Liver (tissue), 8 donors: ENCODE measurements at regions not wholly inside any gene's neighbourhood (a gene's known extent, or its start where the extent isn't known, plus 50 kb on each side); places are given as distances from the start of the nearest gene placed in this dataset.

Experiments used
- DNase-seq: peaks from one replicate; pipeline ENCODE4 v3.0.0-alpha.2; 2017; ENCODE audit warnings: low spot score
- H3K27ac ChIP-seq, 2 donors: one replicate each; pipeline ENCODE4 v1.7.0; 2013; ENCODE audit warnings: inconsistent platforms in 2 of 2, low read length in 2 of 2, control low read depth in 1 of 2, low read depth in 1 of 2, mild to moderate bottlenecking in 1 of 2
- H3K27me3 ChIP-seq, 4 donors: one replicate each; pipeline versions ENCODE4 v1.6.1 to v1.7.0; 2013; ENCODE audit warnings: low read length in 3 of 4, inconsistent platforms in 1 of 4, mild to moderate bottlenecking in 1 of 4, moderate library complexity in 1 of 4; ENCODE audit not compliant: control insufficient read depth in 4 of 4, insufficient read depth in 4 of 4
- H3K36me3 ChIP-seq, 4 donors: one replicate each; pipeline versions ENCODE4 v1.6.1 to v1.7.0; 2013; ENCODE audit warnings: low read length in 3 of 4, mild to moderate bottlenecking in 3 of 4, low read depth in 1 of 4, moderate library complexity in 1 of 4; ENCODE audit not compliant: control insufficient read depth in 4 of 4, insufficient read depth in 3 of 4
- H3K4me1 ChIP-seq, 4 donors: one replicate each; pipeline versions ENCODE4 v1.6.1 to v1.7.0; 2013; ENCODE audit warnings: low read length in 3 of 4, mild to moderate bottlenecking in 3 of 4, moderate library complexity in 1 of 4; ENCODE audit not compliant: control insufficient read depth in 4 of 4, insufficient read depth in 4 of 4
- H3K4me3 ChIP-seq, 3 donors: one replicate each; pipeline versions ENCODE4 v1.6.1 to v1.7.0; 2013; ENCODE audit warnings: low read length in 3 of 3, control low read depth in 1 of 3, low read depth in 1 of 3, mild to moderate bottlenecking in 1 of 3
- H3K9ac ChIP-seq, 2 donors: one replicate each; pipeline ENCODE4 v1.7.0; 2013; ENCODE audit warnings: low read length in 2 of 2, mild to moderate bottlenecking in 2 of 2, moderate library complexity in 2 of 2, control low read depth in 1 of 2, low read depth in 1 of 2
- H3K9me3 ChIP-seq, 4 donors: one replicate each; pipeline versions ENCODE4 v1.6.1 to v1.7.0; 2013; ENCODE audit warnings: low read length in 3 of 4; ENCODE audit not compliant: control insufficient read depth in 4 of 4
- EGR1 ChIP-seq, 2 donors: IDR thresholded peaks; 2 replicates each; pipeline ENCODE4 v1.6.1; 2016 to 2018; ENCODE audit warnings: antibody characterized with exemption in 2 of 2, low read depth in 2 of 2
- FOXA1 ChIP-seq: IDR thresholded peaks from 2 replicates; pipeline ENCODE4 v1.6.1; 2016; ENCODE audit warnings: antibody characterized with exemption
- FOXA2 ChIP-seq: IDR thresholded peaks from 2 replicates; pipeline ENCODE4 v1.6.1; 2016; ENCODE audit warnings: antibody characterized with exemption
- GABPA ChIP-seq, 2 donors: IDR thresholded peaks in 1 of 2; conservative IDR thresholded peaks in 1 of 2; 2 replicates each; pipeline ENCODE4 v1.6.1; 2016; ENCODE audit warnings: antibody characterized with exemption in 2 of 2, mild to moderate bottlenecking in 1 of 2, moderate library complexity in 1 of 2
- HNF4A ChIP-seq, 2 donors: conservative IDR thresholded peaks; 2 replicates each; pipeline ENCODE4 v1.6.1; 2016; ENCODE audit warnings: antibody characterized with exemption in 2 of 2, mild to moderate bottlenecking in 2 of 2
- HNF4G ChIP-seq: IDR thresholded peaks from 2 replicates; pipeline ENCODE4 v1.6.1; 2016; ENCODE audit warnings: antibody characterized with exemption
- JUND ChIP-seq, 2 donors: IDR thresholded peaks; 2 replicates each; pipeline ENCODE4 v1.6.1; 2016; ENCODE audit warnings: antibody characterized with exemption in 2 of 2
- NR2F2 ChIP-seq: IDR thresholded peaks from 2 replicates; pipeline ENCODE4 v1.6.1; 2016; ENCODE audit warnings: antibody characterized with exemption
- RAD21 ChIP-seq, 2 donors: IDR thresholded peaks; 2 replicates each; pipeline ENCODE4 v1.6.1; 2016; ENCODE audit warnings: antibody characterized with exemption in 2 of 2, mild to moderate bottlenecking in 2 of 2
- RXRA ChIP-seq, 2 donors: IDR thresholded peaks; 2 replicates each; pipeline ENCODE4 v1.6.1; 2017 to 2018; ENCODE audit warnings: antibody characterized with exemption in 2 of 2, mild to moderate bottlenecking in 1 of 2
- SP1 ChIP-seq: IDR thresholded peaks from 2 replicates; pipeline ENCODE4 v1.6.1; 2018; ENCODE audit warnings: antibody characterized with exemption, mild to moderate bottlenecking
- TAF1 ChIP-seq: conservative IDR thresholded peaks from 2 replicates; pipeline ENCODE4 v1.6.1; 2016; ENCODE audit warnings: antibody characterized with exemption, mild to moderate bottlenecking
- YY1 ChIP-seq: IDR thresholded peaks from 2 replicates; pipeline ENCODE4 v1.6.1; 2016; ENCODE audit warnings: antibody characterized with exemption, mild to moderate bottlenecking
- WGBS: extraction: QIAGEN DNeasy Blood & Tissue Kit; methylation state at CpG from one replicate; pipeline ENCODE4 v1.1.7; 2013; 5-methylcytosine and 5-hydroxymethylcytosine counted together
- TF ChIP-seq, protein P1 (sequence below): IDR thresholded peaks from 2 replicates; pipeline ENCODE4 v1.6.1; 2016; ENCODE audit warnings: antibody characterized with exemption
- TF ChIP-seq, protein P2 (sequence below): IDR thresholded peaks from 2 replicates; pipeline ENCODE4 v1.6.1; 2016; ENCODE audit warnings: antibody characterized with exemption
- TF ChIP-seq, protein P3 (sequence below): fragments of 150-350 bp; IDR thresholded peaks from 2 replicates; pipeline ENCODE4 v1.5.1; 2017; ENCODE audit warnings: improper control_type of control experiment, low read depth, low read length; ENCODE audit not compliant: missing input control
- TF ChIP-seq, protein P4 (sequence below): IDR thresholded peaks from 2 replicates; pipeline ENCODE4 v1.6.1; 2016; ENCODE audit warnings: antibody characterized with exemption, mild to moderate bottlenecking
- donor health status: healthy.
- donor health status: healthy.
- donor health status: healthy.
- donor health status: healthy.
- donor health status: healthy.

DNA sequence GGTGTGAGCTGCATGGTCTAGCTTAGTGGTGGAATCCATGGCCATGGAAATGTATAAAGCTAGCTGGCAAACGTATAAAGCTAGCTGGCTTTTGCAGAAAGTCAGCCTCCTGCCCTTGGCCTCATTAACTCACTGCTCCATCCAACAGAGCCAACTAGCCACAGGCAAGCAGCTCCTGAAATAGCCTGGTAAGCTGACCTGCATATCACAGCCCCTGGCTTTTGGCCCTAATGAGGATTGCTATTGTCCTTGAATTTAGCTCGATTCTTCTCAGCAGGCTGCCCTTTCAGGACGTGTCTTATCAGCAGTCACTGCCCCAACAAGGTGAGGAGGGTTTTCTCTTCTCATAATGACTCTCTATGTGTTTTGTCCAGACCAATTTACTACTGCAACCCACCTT, 446.8 kb downstream of the WDR72 start:
- WGBS = 63% methylated on average over 3 of the region's 3 CpGs
- DNase-seq = no peak
- TF ChIP-seq, protein P1, sequence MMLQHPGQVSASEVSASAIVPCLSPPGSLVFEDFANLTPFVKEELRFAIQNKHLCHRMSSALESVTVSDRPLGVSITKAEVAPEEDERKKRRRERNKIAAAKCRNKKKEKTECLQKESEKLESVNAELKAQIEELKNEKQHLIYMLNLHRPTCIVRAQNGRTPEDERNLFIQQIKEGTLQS = no peak
- TF ChIP-seq GABPA (IDR thresholded peaks at IDR 0.05 in 1 of 2, conservative IDR thresholded peaks at IDR 0.05 in 1 of 2) = no peak
- TF ChIP-seq, protein P2, sequence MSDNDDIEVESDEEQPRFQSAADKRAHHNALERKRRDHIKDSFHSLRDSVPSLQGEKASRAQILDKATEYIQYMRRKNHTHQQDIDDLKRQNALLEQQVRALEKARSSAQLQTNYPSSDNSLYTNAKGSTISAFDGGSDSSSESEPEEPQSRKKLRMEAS = no peak
- Histone ChIP-seq H3K4me1 (no peaks in the 10 kb centered on the region), H3K36me3 (no peaks in the 10 kb centered on the region), H3K27ac (no peak overlapping the region), H3K9ac (no peak overlapping the region), H3K4me3 (no peak overlapping the region), H3K9me3 (no peaks in the 10 kb centered on the region), H3K27me3 (no peaks in the 10 kb centered on the region)

DNA sequence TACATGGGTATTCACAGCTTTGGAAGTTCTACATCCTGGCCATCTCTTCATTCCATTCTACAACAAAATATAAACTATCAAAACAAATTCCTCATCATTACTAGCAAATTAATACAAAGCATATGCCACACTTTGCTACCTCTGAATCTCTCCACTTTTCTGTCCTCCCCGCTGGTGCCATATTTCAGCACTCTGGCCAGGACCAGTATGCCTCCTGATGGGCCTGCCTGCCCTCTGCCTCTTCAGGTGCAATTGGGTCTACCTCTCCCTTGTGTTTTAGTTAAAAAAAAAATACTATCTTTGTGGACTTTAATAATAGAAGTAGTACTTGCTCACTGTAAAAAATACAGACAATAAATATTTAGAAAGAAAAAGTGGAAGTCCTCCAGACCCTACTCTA, 448.8 kb downstream of the WDR72 start:
- no peak overlapping the region for H3K4me3 ChIP-seq
- H3K4me1 ChIP-seq = no peaks in the 10 kb centered on the region
- no peak for DNase-seq
- no peak overlapping the region for H3K27ac ChIP-seq
- 92% methylated on average over 1 of the region's 1 CpG for WGBS
- H3K9ac ChIP-seq = no peak overlapping the region
- H3K36me3 ChIP-seq = no peaks in the 10 kb centered on the region
- no peak for TF ChIP-seq RXRA (IDR thresholded peaks at IDR 0.05)
- TF ChIP-seq, protein P1 = no peak
- TF ChIP-seq, protein P3, sequence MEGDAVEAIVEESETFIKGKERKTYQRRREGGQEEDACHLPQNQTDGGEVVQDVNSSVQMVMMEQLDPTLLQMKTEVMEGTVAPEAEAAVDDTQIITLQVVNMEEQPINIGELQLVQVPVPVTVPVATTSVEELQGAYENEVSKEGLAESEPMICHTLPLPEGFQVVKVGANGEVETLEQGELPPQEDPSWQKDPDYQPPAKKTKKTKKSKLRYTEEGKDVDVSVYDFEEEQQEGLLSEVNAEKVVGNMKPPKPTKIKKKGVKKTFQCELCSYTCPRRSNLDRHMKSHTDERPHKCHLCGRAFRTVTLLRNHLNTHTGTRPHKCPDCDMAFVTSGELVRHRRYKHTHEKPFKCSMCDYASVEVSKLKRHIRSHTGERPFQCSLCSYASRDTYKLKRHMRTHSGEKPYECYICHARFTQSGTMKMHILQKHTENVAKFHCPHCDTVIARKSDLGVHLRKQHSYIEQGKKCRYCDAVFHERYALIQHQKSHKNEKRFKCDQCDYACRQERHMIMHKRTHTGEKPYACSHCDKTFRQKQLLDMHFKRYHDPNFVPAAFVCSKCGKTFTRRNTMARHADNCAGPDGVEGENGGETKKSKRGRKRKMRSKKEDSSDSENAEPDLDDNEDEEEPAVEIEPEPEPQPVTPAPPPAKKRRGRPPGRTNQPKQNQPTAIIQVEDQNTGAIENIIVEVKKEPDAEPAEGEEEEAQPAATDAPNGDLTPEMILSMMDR = no peak
- TF ChIP-seq, protein P2 = no peak
- TF ChIP-seq HNF4G = no peak
- no peak for TF ChIP-seq SP1
- no peak for TF ChIP-seq YY1
- no peaks in the 10 kb centered on the region for H3K27me3 ChIP-seq
- no peaks in the 10 kb centered on the region for H3K9me3 ChIP-seq

DNA sequence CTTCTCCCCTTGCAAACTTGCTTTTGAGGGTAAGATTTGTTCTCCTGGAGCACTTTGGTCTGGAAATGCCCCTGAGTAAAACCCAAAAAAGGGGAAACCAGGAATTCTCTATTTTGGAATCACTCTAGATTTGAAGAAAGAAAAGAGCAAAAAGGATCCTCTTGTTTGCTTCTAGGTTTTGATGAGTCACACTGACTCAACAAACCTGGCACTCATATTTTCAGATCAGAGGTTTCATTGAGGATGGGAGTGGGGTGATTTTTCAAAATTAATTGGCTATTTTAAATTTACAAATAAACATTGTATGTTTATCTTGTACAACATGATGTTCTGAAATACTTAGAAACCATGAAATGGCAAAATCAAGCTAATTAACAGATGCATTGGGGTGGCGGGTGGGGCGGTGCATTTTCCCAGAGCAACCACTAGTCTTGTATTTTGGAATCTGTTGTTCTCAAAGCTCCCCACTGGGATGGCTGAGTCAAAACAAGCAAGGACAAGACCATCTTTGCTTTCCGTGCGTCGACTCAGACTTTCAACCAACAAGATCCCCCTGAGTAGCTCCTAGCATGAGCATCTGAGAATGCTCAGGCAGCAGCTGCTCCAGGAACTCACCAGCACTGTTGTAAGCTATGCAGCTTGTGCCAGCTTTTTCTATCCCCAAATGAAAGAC, 451.4 kb downstream of the WDR72 start:
- no peak overlapping the region for H3K27ac ChIP-seq
- DNase-seq = no peak
- H3K4me3 ChIP-seq = no peak overlapping the region
- H3K9me3 ChIP-seq = no peaks in the 10 kb centered on the region
- peaks cover 0 to 9% (median 3%) of the 10 kb centered on the region in 4 donors for H3K4me1 ChIP-seq
- 96% methylated on average over 5 of the region's 5 CpGs for WGBS
- no peak overlapping the region for H3K9ac ChIP-seq
- no peaks in the 10 kb centered on the region for H3K27me3 ChIP-seq
- no peaks in the 10 kb centered on the region for H3K36me3 ChIP-seq
- TF ChIP-seq GABPA (IDR thresholded peaks at IDR 0.05 in 1 of 2, conservative IDR thresholded peaks at IDR 0.05 in 1 of 2) (no peak), FOXA2 (no peak), YY1 (no peak), RAD21 (IDR thresholded peaks at IDR 0.05) (no peak), HNF4A (conservative IDR thresholded peaks at IDR 0.05) (no peak), TAF1 (no peak), HNF4G (no peak), EGR1 (IDR thresholded peaks at IDR 0.05; ENCODE audit: low read depth in 2 of 2) (no peak), NR2F2 (no peak), JUND (IDR thresholded peaks at IDR 0.05) (no peak), FOXA1 (no peak), RXRA (IDR thresholded peaks at IDR 0.05) (no peak), SP1 (no peak)
- TF ChIP-seq, protein P2 = no peak
- TF ChIP-seq, protein P1 = no peak
- TF ChIP-seq, protein P3 = no peak
- TF ChIP-seq, protein P4, sequence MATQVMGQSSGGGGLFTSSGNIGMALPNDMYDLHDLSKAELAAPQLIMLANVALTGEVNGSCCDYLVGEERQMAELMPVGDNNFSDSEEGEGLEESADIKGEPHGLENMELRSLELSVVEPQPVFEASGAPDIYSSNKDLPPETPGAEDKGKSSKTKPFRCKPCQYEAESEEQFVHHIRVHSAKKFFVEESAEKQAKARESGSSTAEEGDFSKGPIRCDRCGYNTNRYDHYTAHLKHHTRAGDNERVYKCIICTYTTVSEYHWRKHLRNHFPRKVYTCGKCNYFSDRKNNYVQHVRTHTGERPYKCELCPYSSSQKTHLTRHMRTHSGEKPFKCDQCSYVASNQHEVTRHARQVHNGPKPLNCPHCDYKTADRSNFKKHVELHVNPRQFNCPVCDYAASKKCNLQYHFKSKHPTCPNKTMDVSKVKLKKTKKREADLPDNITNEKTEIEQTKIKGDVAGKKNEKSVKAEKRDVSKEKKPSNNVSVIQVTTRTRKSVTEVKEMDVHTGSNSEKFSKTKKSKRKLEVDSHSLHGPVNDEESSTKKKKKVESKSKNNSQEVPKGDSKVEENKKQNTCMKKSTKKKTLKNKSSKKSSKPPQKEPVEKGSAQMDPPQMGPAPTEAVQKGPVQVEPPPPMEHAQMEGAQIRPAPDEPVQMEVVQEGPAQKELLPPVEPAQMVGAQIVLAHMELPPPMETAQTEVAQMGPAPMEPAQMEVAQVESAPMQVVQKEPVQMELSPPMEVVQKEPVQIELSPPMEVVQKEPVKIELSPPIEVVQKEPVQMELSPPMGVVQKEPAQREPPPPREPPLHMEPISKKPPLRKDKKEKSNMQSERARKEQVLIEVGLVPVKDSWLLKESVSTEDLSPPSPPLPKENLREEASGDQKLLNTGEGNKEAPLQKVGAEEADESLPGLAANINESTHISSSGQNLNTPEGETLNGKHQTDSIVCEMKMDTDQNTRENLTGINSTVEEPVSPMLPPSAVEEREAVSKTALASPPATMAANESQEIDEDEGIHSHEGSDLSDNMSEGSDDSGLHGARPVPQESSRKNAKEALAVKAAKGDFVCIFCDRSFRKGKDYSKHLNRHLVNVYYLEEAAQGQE = no peak
